ENCODE measurements at regions not wholly inside any gene's neighbourhood (a gene's known extent, or its start where the extent isn't known, plus 50 kb on each side); places are given as distances from the start of the nearest gene placed in this dataset.

- ATAC-seq (ENCODE audit: low read depth), result no peak
- H3K4me1 ChIP-seq (ENCODE audit: control insufficient read depth, insufficient read depth, low read length), result no peaks in the 10 kb centered on the region
- DNase-seq, result no peak
- H2AK9ac ChIP-seq (replicated peaks; ENCODE audit: low read depth, low read length, poor library complexity), result no peak overlapping the region
- no TSS peak for BruUV-seq (replicated peaks)
- H2BK120ac ChIP-seq (ENCODE audit: low read depth, low read length), result no peak overlapping the region
- H2BK5ac ChIP-seq (ENCODE audit: low read depth, low read length, poor library complexity, severe bottlenecking), result no peak overlapping the region
- H3K4ac ChIP-seq (ENCODE audit: low read depth, low read length), result no peak overlapping the region
- H3K9me1 ChIP-seq (ENCODE audit: insufficient read depth, low read length), result no peaks in the 10 kb centered on the region
- no peaks in the 10 kb centered on the region for H3K79me1 ChIP-seq (ENCODE audit: low read depth in 1 of 2, low read length in 2 of 2)
- H4K5ac ChIP-seq (ENCODE audit: low read depth, low read length), result no peak overlapping the region
- TF ChIP-seq MAZ (IDR thresholded peaks at IDR 0.05; ENCODE audit: borderline replicate concordance, low read depth, low read length) (no peak), CEBPB (IDR thresholded peaks at IDR 0.05; ENCODE audit: low read depth, low read length) (no peak), SMC3 (IDR thresholded peaks at IDR 0.05; ENCODE audit: low read depth, low read length) (no peak), BHLHE40 (IDR thresholded peaks at IDR 0.05; ENCODE audit: low read depth, low read length) (no peak), RFX5 (IDR thresholded peaks at IDR 0.05; ENCODE audit: low read depth, low read length) (no peak), RCOR1 (IDR thresholded peaks at IDR 0.05; ENCODE audit: insufficient replicate concordance, low read length) (no peak), CHD1 (IDR thresholded peaks at IDR 0.05; ENCODE audit: low read depth, low read length) (no peak), FOS (IDR thresholded peaks at IDR 0.05; ENCODE audit: low read depth, low read length) (no peak), MAFK (IDR thresholded peaks at IDR 0.05; ENCODE audit: low read depth, low read length) (no peak), POLR2A (IDR thresholded peaks at IDR 0.05; ENCODE audit: low read depth, low read length) (no peak), MXI1 (IDR thresholded peaks at IDR 0.05; ENCODE audit: borderline replicate concordance, low read depth, low read length) (no peak), USF2 (IDR thresholded peaks at IDR 0.05; ENCODE audit: low read depth, low read length) (no peak)
- TF ChIP-seq, protein P1, sequence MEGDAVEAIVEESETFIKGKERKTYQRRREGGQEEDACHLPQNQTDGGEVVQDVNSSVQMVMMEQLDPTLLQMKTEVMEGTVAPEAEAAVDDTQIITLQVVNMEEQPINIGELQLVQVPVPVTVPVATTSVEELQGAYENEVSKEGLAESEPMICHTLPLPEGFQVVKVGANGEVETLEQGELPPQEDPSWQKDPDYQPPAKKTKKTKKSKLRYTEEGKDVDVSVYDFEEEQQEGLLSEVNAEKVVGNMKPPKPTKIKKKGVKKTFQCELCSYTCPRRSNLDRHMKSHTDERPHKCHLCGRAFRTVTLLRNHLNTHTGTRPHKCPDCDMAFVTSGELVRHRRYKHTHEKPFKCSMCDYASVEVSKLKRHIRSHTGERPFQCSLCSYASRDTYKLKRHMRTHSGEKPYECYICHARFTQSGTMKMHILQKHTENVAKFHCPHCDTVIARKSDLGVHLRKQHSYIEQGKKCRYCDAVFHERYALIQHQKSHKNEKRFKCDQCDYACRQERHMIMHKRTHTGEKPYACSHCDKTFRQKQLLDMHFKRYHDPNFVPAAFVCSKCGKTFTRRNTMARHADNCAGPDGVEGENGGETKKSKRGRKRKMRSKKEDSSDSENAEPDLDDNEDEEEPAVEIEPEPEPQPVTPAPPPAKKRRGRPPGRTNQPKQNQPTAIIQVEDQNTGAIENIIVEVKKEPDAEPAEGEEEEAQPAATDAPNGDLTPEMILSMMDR (conservative IDR thresholded peaks at IDR 0.05; ENCODE audit: low read depth, low read length), result no peak
- TF ChIP-seq, protein P2, sequence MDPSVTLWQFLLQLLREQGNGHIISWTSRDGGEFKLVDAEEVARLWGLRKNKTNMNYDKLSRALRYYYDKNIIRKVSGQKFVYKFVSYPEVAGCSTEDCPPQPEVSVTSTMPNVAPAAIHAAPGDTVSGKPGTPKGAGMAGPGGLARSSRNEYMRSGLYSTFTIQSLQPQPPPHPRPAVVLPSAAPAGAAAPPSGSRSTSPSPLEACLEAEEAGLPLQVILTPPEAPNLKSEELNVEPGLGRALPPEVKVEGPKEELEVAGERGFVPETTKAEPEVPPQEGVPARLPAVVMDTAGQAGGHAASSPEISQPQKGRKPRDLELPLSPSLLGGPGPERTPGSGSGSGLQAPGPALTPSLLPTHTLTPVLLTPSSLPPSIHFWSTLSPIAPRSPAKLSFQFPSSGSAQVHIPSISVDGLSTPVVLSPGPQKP (IDR thresholded peaks at IDR 0.05; ENCODE audit: borderline replicate concordance, low read depth, low read length), result no peak
- H3K23ac ChIP-seq (ENCODE audit: low read depth, low read length), result no peak overlapping the region
- H3K4me2 ChIP-seq (ENCODE audit: low read depth, low read length), result no peak overlapping the region
- ChIA-PET POLR2A (ENCODE audit: unreplicated experiment) (no interaction called here), CTCF (no interaction called here)
- no peak overlapping the region for H2AK5ac ChIP-seq (ENCODE audit: low read depth, low read length)
- in situ Hi-C loops (cut with MboI; ENCODE audit: low sequenced_read_pairs), result no loop called here
- intact Hi-C loops (cut with micrococcal nuclease), result no loop called here
- no peaks in the 10 kb centered on the region for H3K9me3 ChIP-seq (ENCODE audit: control insufficient read depth, insufficient read depth, low read length)
- H3K27ac ChIP-seq (ENCODE audit: insufficient read depth, low read length), result no peak overlapping the region
- no peaks in the 10 kb centered on the region for H3K36me3 ChIP-seq (ENCODE audit: control insufficient read depth, insufficient read depth, low read length)
- no peak overlapping the region for H2BK15ac ChIP-seq (ENCODE audit: low read depth, low read length)
- no peak overlapping the region for H3K56ac ChIP-seq (ENCODE audit: extremely low read depth, insufficient read depth, low read length)
- H3K4me3 ChIP-seq (ENCODE audit: insufficient read depth, low read depth, low read length), result no peak overlapping the region
- H3K18ac ChIP-seq (ENCODE audit: low read depth, low read length), result no peak overlapping the region
- WGBS, 2 experiments (ENCODE audit: extremely low coverage in 2 of 2, insufficient read length in 1 of 2), result no CpG with 5 or more reads among the region's 4 CpGs
- H2AFZ ChIP-seq (replicated peaks; ENCODE audit: low read length, poor library complexity), result no peak overlapping the region
- no peak overlapping the region for H2BK20ac ChIP-seq (ENCODE audit: low read depth, low read length)
- no peak overlapping the region for H4K8ac ChIP-seq (ENCODE audit: low read depth in 2 of 2, low read length in 2 of 2)
- no peak overlapping the region for H3K14ac ChIP-seq (replicated peaks; ENCODE audit: low read depth, low read length)
- H3K9ac ChIP-seq (ENCODE audit: low read depth, low read length), result no peak overlapping the region
- no peaks in the 10 kb centered on the region for H3K27me3 ChIP-seq (ENCODE audit: control insufficient read depth, insufficient read depth, low read length)
- H4K91ac ChIP-seq (ENCODE audit: insufficient read depth, low read depth, low read length), result no peak overlapping the region
- no peaks in the 10 kb centered on the region for H4K20me1 ChIP-seq (ENCODE audit: insufficient read depth, low read length)
- dilution Hi-C loops (cut with HindIII; ENCODE audit: low sequenced_read_pairs, unreplicated experiment), result no loop called here
Observed at GRCh38 chr10:9016930-9017329, 962.4 kb downstream of the GATA3 start.

All from IMR-90 (cell line).